ENCODE measurements at regions not wholly inside any gene's neighbourhood (a gene's known extent, or its start where the extent isn't known, plus 50 kb on each side); places are given as distances from the start of the nearest gene placed in this dataset.

- no peak for DNase-seq (ENCODE audit: low read depth in 4 of 4, low spot score in 2 of 4)
Observed at GRCh38 chr14:86683561-86683960, 1153.6 kb downstream of the FLRT2 start.

- DNase-seq (ENCODE audit: low read depth in 4 of 4, low spot score in 2 of 4), result no peak
Observed at GRCh38 chr14:86675059-86675458, 1145.1 kb downstream of the FLRT2 start.

DNA sequence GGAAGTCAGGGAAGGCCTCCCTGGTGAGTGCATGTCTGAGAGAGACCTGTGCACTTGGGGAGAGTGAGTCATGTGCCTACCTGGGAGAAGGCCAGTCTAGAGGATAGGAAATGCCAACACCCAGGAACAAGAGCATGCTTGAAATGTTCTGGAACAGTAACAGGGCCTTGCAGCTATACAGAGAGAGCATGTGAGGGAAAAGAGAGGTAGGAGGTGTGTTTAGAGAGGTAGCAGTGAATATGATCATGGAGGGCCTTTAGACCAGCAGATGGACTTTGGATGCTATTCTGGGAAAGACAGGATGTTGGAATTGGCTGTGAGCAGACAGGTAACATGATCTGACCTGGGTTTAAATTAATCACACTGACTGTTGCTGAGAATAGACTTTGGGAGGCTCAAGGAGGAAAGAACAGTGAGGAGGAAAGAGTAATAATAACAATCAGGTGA lies 1143.6 kb downstream of the FLRT2 start:
- no peak for DNase-seq (ENCODE audit: low read depth in 4 of 4, low spot score in 2 of 4)

DNA sequence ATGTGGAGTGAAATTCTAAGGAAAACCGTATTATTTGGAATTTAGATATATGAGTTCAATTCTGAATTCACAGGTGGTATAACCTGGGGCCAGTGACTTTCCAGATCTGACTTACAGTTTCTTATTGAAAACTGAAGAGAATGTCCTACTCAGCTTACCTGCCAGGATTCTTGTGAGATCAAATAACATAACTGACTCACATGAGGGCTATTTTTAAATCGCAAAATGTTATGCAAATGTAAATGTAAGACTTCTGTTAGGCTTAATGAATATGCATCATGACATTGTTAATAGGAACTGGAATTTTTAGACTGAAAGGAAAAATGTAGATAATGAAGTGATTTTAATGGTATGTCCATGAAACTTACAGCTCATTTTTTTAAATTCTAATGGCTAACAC lies 1142.1 kb downstream of the FLRT2 start:
- DNase-seq (ENCODE audit: low read depth in 4 of 4, low spot score in 2 of 4), result no peak

- no peak for DNase-seq (ENCODE audit: low read depth in 4 of 4, low spot score in 2 of 4)
Observed at GRCh38 chr14:86665975-86666374, 1136.0 kb downstream of the FLRT2 start.

- no peak for DNase-seq (ENCODE audit: low read depth in 4 of 4, low spot score in 2 of 4)
Observed at GRCh38 chr14:86662334-86662733, 1132.4 kb downstream of the FLRT2 start.

DNA sequence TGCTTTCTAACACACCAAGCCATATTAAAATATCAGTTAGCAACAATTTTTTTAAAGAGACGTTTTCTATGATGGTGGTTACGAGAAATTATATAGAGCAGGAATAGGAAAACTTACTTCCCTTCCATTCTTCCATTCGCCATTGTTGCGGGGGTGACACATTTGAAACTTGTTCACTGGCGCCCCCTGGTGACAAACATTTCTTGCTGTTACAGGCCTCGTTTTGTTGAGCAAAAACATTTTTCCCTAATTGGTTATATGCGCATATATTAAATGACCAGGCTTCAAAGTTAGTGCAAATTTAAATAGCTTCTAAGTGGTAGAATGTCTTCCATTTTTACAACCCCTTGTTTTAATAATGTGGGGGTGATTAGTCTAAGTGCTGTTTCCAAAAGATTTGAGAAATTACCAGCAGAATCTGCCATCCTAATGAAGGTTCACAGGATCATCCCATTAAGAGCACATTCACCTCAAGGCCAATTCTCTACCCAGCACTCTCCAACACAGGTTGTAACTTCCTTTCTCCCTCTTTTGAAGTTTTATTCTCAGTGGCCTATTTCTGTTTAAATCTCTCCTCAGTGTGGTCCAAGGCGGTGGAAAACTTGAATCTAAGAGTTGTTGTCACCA lies 1124.7 kb downstream of the FLRT2 start:
- no peak for DNase-seq (ENCODE audit: low read depth in 4 of 4, low spot score in 2 of 4)

DNA sequence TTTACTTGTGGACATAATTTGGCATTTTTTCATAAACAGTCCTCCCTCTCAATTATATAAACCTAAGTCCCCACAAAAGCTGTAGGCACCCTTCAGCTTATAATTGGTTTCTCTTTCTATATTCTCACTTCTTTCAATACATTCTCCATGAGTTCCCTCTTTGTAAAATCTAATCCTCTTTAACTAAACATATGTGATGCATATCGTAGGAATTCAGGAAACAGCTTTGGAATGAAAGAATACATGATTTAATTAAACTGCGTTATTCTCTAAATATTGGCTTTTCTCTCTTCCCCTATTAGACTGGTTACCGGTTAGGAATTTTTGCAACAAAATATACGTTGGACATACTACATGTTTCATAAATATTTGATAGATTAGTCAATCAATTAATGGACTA lies 1122.6 kb downstream of the FLRT2 start:
- no peak for DNase-seq (ENCODE audit: low read depth in 4 of 4, low spot score in 2 of 4)

DNA sequence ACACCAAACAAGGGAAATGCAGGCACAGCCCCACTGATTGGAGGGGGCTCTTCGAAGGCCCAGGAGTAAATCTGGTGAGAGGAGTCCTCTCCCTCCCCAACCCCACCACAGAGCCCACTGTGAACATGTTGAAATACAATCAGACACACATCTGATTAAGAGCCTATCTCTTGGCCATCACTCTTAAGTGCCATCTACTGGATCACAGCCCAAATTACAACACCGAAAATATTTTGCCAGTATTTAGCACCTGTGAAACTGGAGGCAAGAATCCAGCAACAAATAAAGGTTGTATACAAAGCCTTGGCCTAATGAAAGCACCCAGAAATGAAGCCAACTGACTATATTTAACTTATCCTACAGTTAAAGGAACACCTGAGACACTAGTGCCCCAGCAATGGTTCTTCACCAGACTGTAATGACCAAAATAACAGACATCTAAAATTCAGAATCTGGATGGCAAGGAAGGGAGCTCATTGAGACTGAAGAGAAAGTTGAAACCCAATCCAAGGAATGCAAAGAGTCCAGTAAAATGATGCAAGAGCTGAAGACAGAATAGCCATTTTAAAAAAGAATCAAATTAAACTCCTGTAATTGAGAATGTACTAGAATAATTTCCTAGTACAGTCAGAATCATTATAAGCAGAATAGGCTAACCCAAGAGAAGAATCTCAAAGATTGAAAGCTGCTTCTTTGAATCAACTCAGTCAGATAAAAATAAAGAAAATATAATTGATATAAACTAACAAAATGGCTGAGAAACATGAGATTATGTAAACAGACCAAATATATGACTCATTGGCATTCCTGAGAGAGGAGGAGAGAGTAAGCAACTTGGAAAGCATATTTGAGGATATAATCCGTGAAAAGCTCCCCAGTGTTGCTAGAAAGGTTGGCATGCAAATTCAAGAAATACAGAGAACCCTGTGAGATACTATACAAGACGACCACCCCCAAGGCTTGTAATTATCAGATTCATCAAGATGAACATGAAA lies 1117.0 kb downstream of the FLRT2 start:
- DNase-seq (ENCODE audit: low read depth in 4 of 4, low spot score in 2 of 4), result no peak

DNA sequence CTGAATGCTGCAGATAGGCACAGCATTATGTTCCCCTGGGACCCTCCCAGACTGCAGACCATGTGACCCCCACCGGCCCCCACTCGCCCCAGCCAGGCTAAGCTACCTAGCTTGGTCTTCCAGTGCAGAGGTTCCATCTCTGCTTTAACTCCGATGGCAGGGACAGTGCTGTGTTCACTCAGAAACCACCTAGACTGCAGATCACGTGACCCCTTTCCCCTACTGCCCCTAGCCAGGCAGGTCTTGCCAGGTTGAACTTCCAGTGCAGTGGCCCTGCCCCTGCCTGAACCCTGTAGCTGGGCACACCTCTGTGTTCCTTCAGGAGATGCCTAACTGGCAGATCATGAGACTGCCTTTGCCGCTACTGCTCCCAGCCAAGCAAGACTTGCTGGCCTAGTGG lies 1116.2 kb downstream of the FLRT2 start:
- DNase-seq (ENCODE audit: low read depth in 4 of 4, low spot score in 2 of 4), result no peak

DNA sequence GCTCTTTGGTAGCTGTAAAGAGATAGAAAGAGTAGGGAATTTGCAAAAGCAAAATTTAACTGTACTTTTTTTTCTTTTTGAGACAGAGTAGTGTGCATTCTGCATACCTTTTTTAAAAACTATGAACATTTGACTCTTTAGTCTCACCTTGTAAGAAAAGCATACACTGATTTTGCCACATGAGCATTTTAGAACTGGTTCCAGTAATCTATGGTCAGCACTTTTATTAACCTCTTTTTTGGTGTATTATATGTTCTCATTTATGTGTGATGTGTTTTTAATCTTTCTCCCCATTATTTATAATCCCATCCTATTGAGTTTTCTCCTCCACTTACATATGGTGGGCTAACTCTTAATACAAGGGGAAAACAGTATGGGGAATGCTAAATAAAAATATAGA lies 1111.4 kb downstream of the FLRT2 start:
- no peak for DNase-seq (ENCODE audit: low read depth in 4 of 4, low spot score in 2 of 4)

DNA sequence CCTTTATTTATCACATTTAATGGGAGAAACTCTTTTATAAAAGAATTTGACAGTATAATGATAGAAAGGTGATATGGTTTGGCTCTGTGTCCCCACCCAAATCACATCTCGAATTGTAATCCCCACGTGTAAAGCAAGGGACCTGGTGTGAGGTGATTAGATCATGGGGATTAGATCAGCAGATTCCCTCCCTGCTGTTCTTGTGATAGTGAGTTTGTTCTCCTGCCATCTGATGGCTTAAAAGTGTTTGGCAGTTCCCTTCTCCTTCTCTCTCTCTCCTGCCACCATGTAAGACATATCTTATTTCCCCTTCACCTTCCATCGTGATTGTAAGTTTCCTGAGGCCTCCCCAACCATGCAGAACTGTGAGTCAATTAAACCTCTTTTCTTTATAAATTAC lies 1110.3 kb downstream of the FLRT2 start:
- DNase-seq (ENCODE audit: low read depth in 4 of 4, low spot score in 2 of 4), result no peak

GRCh38 chr14:86639666-86640065 lies 1109.7 kb downstream of the FLRT2 start:
- no peak for DNase-seq (ENCODE audit: low read depth in 4 of 4, low spot score in 2 of 4)

- no peak for DNase-seq (ENCODE audit: low read depth in 4 of 4, low spot score in 2 of 4)
Observed at GRCh38 chr14:86639146-86639545, 1109.2 kb downstream of the FLRT2 start.

DNA sequence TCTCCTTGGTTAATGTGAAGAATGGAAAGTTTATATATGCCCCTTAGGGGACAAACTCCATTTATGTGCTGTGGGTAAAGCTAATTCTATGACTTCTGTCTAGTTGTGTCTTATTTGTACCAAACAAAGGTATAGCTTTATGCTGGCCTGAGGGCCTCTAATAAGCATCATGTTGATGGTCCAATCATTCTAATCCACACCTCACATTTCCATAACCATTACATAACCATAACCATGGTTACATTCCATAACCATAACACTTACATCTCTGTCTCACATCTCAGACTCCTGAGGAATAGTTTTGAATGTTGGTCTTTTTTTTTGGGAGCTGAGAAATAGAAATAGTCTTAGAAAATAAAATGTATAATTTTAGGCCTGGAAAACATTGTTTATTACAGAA lies 1097.1 kb downstream of the FLRT2 start:
- no peak for DNase-seq (ENCODE audit: low read depth in 4 of 4, low spot score in 2 of 4)

GRCh38 chr14:86626530-86626929 lies 1096.6 kb downstream of the FLRT2 start:
- no peak for DNase-seq (ENCODE audit: low read depth in 4 of 4, low spot score in 2 of 4)

GRCh38 chr14:86625637-86626036 lies 1095.7 kb downstream of the FLRT2 start:
- no peak for DNase-seq (ENCODE audit: low read depth in 4 of 4, low spot score in 2 of 4)

DNA sequence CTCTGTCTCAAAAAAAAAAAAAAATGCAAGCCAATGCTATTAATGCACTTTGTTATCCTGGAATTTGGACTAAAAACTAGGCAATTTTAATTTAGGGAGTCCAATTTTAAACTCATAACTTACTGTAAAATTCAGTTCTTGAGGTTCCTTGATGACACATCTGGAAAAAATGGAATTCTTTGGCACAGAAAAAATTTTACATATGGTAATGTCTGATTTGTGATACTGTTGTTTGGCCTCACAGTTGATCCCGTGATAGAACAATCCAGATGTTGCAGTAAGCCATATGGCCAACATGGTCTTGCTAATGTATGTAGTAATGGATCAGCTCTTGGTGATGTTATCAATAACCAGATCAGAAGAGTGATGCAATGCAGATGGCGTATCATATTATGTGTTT lies 1089.8 kb downstream of the FLRT2 start:
- no peak for DNase-seq (ENCODE audit: low read depth in 4 of 4, low spot score in 2 of 4)

- peak; percentile 36 to 63 (median 55) for DNase-seq (ENCODE audit: low read depth in 4 of 4, low spot score in 2 of 4)
Observed at GRCh38 chr14:86613786-86614185, 1083.8 kb downstream of the FLRT2 start.

GRCh38 chr14:86613126-86613525 lies 1083.2 kb downstream of the FLRT2 start:
- DNase-seq (ENCODE audit: low read depth in 4 of 4, low spot score in 2 of 4), result peak in 2 of 4 donors; percentile 23 to 26

- no peak for DNase-seq (ENCODE audit: low read depth in 4 of 4, low spot score in 2 of 4)
Observed at GRCh38 chr14:86604561-86604960, 1074.6 kb downstream of the FLRT2 start.

DNA sequence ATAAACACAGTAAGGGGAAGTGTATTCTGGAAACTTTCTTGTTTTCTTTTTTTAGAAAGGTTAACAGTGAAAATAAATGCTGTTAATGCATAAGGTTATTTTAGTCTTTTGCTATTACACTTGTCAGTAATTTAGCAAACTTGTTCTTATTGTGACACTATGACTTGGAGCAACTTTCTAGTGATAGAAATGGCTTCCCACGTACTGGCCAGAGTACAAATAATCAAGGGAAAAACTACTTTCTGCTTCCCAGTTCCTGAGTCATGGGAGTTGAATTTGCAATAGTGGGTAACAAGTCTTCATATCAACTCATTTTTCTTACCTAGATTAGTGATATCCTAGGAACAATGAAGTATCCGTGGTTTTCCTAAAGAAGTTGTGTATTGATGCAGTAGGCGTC lies 1072.3 kb downstream of the FLRT2 start:
- DNase-seq (ENCODE audit: low read depth in 4 of 4, low spot score in 2 of 4), result no peak

Measured in left renal cortex interstitium (tissue), 4 donors.